SK-N-SH (cell line): ENCODE measurements at regions not wholly inside any gene's neighbourhood (a gene's known extent, or its start where the extent isn't known, plus 50 kb on each side); places are given as distances from the start of the nearest gene placed in this dataset.

Experiments
- CTCF ChIA-PET: fragments of 300-600, 350-600 bp; formaldehyde crosslinking; extraction: SDS; loops from one replicate; lab custom pipeline; 2021; lab: Yijun Ruan, JAX
- POLR2A ChIA-PET: fragments of 350-600 bp; sonication (Branson Sonifier 250); formaldehyde crosslinking; extraction: SDS; loops from one replicate; lab custom pipeline; 2020; ENCODE audit warnings: antibody characterized with exemption, inconsistent platforms; lab: Yijun Ruan, JAX
- DNase-seq: peaks from one replicate; pipeline ENCODE4 v3.0.0; 2012
- H2AFZ ChIP-seq: fragments of 200-600 bp; sonication (generic); 2 replicates; pipeline ENCODE4 v1.8.1; 2016; ENCODE audit warnings: antibody characterized with exemption, mild to moderate bottlenecking, low read depth
- H3F3A ChIP-seq: fragments of 200-600 bp; sonication (generic); replicated peaks from 2 replicates; pipeline ENCODE3; 2016; ENCODE audit warnings: antibody characterized with exemption, mild to moderate bottlenecking; ENCODE audit not compliant: insufficient read depth
- H3K27ac ChIP-seq, 2 experiments: fragments of 200-500 bp in 1 of 2; fragments of 200-600 bp in 1 of 2; sonication (Bioruptor generic) in 1 of 2; sonication (generic), shearing (Covaris generic) in 1 of 2; 2 replicates each; pipeline versions ENCODE4 v1.5.1 to v1.6.1; 2014 to 2016; ENCODE audit warnings: low read depth in 2 of 2, inconsistent platforms in 1 of 2, low read length in 1 of 2, mild to moderate bottlenecking in 1 of 2, mixed read lengths in 1 of 2
- H3K27me3 ChIP-seq: fragments of 200-600 bp; sonication (generic), shearing (Covaris generic); 2 replicates; pipeline ENCODE4 v1.6.1; 2016; ENCODE audit warnings: mixed run types; ENCODE audit not compliant: insufficient read depth
- H3K36me3 ChIP-seq, 2 experiments: fragments of 200-500 bp in 1 of 2; fragments of 200-600 bp in 1 of 2; sonication (Bioruptor generic) in 1 of 2; sonication (generic) in 1 of 2; replicated peaks in 1 of 2; 2 replicates each; pipeline versions ENCODE3 to v1.5.1; 2014 to 2016; ENCODE audit warnings: low read length in 1 of 2, mild to moderate bottlenecking in 1 of 2; ENCODE audit not compliant: insufficient read depth in 2 of 2, control insufficient read depth in 1 of 2
- H3K4me1 ChIP-seq, 2 experiments: fragments of 200-500 bp in 1 of 2; fragments of 200-600 bp in 1 of 2; sonication (Bioruptor generic) in 1 of 2; sonication (generic), shearing (Covaris generic) in 1 of 2; 2 replicates each; pipeline versions ENCODE4 v1.5.1 to v1.6.1; 2014 to 2016; ENCODE audit warnings: low read depth in 1 of 2, low read length in 1 of 2, mixed run types in 1 of 2; ENCODE audit not compliant: insufficient read depth in 2 of 2, control insufficient read depth in 1 of 2
- H3K4me2 ChIP-seq: fragments of 200-600 bp; sonication (generic), shearing (Covaris generic); 2 replicates; pipeline ENCODE4 v1.6.1; 2017; ENCODE audit warnings: mixed run types
- H3K4me3 ChIP-seq, 2 experiments: fragments of 200-500 bp in 1 of 2; fragments of 200-600 bp in 1 of 2; sonication (Bioruptor generic) in 1 of 2; sonication (generic), shearing (Covaris generic) in 1 of 2; 2 replicates each; pipeline versions ENCODE4 v1.5.1 to v1.8.1; 2014 to 2016; ENCODE audit warnings: low read depth in 2 of 2, inconsistent platforms in 1 of 2, low read length in 1 of 2, mild to moderate bottlenecking in 1 of 2, mixed read lengths in 1 of 2, moderate library complexity in 1 of 2
- H3K79me2 ChIP-seq: fragments of 200-600 bp; sonication (generic); 2 replicates; pipeline ENCODE4 v1.8.1; 2017; ENCODE audit warnings: mild to moderate bottlenecking; ENCODE audit not compliant: insufficient read depth
- H3K9ac ChIP-seq: fragments of 200-600 bp; sonication (generic); 2 replicates; pipeline ENCODE4 v1.6.1; 2017; ENCODE audit warnings: mixed run types
- H3K9me2 ChIP-seq: fragments of 200-600 bp; sonication (generic); 2 replicates; pipeline ENCODE4 v1.6.1; 2017; ENCODE audit warnings: mixed run types
- H3K9me3 ChIP-seq: fragments of 200-600 bp; sonication (generic); 2 replicates; pipeline ENCODE4 v1.6.1; 2017; ENCODE audit warnings: mixed run types, mild to moderate bottlenecking, moderate library complexity
- H4K20me1 ChIP-seq: fragments of 200-600 bp; sonication (generic); 2 replicates; pipeline ENCODE4 v1.6.1; 2017; ENCODE audit warnings: mild to moderate bottlenecking, mixed run types; ENCODE audit not compliant: insufficient read depth
- CTCF ChIP-seq: fragments of 200-600 bp; sonication (generic); IDR thresholded peaks from 2 replicates; pipeline ENCODE4 v1.6.1; 2017; ENCODE audit warnings: antibody characterized with exemption, mild to moderate bottlenecking, moderate library complexity
- EZH2phosphoT487 ChIP-seq: fragments of 200-600 bp; sonication (generic); IDR thresholded peaks from 2 replicates; pipeline ENCODE4 v1.6.1; 2017; ENCODE audit warnings: low read depth, mixed run types, mild to moderate bottlenecking, antibody characterized with exemption, moderate library complexity, borderline replicate concordance
- FOSL2 ChIP-seq: IDR thresholded peaks from 2 replicates; pipeline ENCODE4 v1.4.0; 2012; ENCODE audit warnings: low read depth, mild to moderate bottlenecking, moderate library complexity, borderline replicate concordance
- MEF2A ChIP-seq: IDR thresholded peaks from 2 replicates; pipeline ENCODE4 v1.4.0; 2012; ENCODE audit warnings: low read depth, borderline replicate concordance
- NFIC ChIP-seq: IDR thresholded peaks from 2 replicates; pipeline ENCODE4 v1.4.0; 2012; ENCODE audit warnings: borderline replicate concordance
- NRF1 ChIP-seq: IDR thresholded peaks from 2 replicates; pipeline ENCODE4 v1.6.1; 2012; ENCODE audit warnings: low read depth, mild to moderate bottlenecking, low read length
- POLR2AphosphoS5 ChIP-seq: IDR thresholded peaks from 2 replicates; pipeline ENCODE4 v1.6.1; 2012; ENCODE audit warnings: low read depth, low read length
- RCOR1 ChIP-seq: fragments of 150-350 bp; IDR thresholded peaks from 2 replicates; pipeline ENCODE4 v1.6.1; 2017; ENCODE audit warnings: antibody characterized with exemption, low read length
- RFX5 ChIP-seq: IDR thresholded peaks from 2 replicates; pipeline ENCODE4 v1.6.1; 2012; ENCODE audit warnings: mild to moderate bottlenecking, improper control_type of control experiment, low read length
- RXRA ChIP-seq: IDR thresholded peaks from 2 replicates; pipeline ENCODE4 v1.4.0; 2012; ENCODE audit warnings: low read depth, mild to moderate bottlenecking, borderline replicate concordance
- SIN3A ChIP-seq: IDR thresholded peaks from 2 replicates; pipeline ENCODE4 v1.6.1; 2012; ENCODE audit warnings: low read depth, mild to moderate bottlenecking, low read length, moderate library complexity, borderline replicate concordance
- SMC3 ChIP-seq: IDR thresholded peaks from 2 replicates; pipeline ENCODE4 v1.6.1; 2012; ENCODE audit warnings: low read depth, low read length, improper control_type of control experiment
- TAF1 ChIP-seq: IDR thresholded peaks from 2 replicates; pipeline ENCODE4 v1.6.1; 2012; ENCODE audit warnings: low read depth, mild to moderate bottlenecking, low read length, moderate library complexity, borderline replicate concordance
- YY1 ChIP-seq: IDR thresholded peaks from 2 replicates; pipeline ENCODE4 v1.4.0; 2012; ENCODE audit warnings: low read depth, mild to moderate bottlenecking
- WGBS: methylation state at CpG from one replicate; pipeline ENCODE4 v1.1.6; 2017; ENCODE audit warnings: low lambda C conversion rate; 5-methylcytosine and 5-hydroxymethylcytosine counted together
- TF ChIP-seq, protein P1 (sequence below): IDR thresholded peaks from 2 replicates; pipeline ENCODE4 v1.4.0; 2012; ENCODE audit warnings: low read depth
- TF ChIP-seq, protein P2 (sequence below): IDR thresholded peaks from 2 replicates; pipeline ENCODE4 v1.4.0; 2012; ENCODE audit warnings: low read depth, borderline replicate concordance
- TF ChIP-seq, protein P3 (sequence below): IDR thresholded peaks from 2 replicates; pipeline ENCODE4 v1.4.0; 2012; ENCODE audit warnings: low read depth, borderline replicate concordance
- TF ChIP-seq, protein P4 (sequence below): fragments of 150-350 bp; IDR thresholded peaks from 2 replicates; pipeline ENCODE4 v1.6.1; 2016; ENCODE audit warnings: mild to moderate bottlenecking, low read depth, low read length
- TF ChIP-seq, protein P5 (sequence below): IDR thresholded peaks from 2 replicates; pipeline ENCODE4; 2012

DNA sequence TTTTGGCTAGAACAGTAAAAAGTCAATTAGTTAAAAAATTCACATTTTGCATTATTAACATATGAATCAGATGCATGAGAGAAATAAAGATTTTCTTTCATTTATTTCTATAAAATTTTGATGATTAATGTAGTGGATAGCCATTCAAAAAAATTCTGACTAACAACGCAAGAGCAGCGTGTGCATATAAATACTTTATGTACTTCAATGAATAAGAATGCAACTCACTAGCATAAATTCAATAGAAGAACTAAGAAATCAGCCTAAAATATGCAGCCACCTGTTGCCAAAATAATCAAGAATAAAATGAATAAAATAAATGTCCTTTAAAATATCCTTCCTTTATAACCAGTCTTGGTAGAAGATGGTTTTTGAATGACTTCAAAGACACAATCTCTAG is 471.9 kb downstream of the PDGFC start:
- H3K27ac ChIP-seq: no peak overlapping the region
- H3K79me2 ChIP-seq: no peaks in the 10 kb centered on the region
- no peak overlapping the region for H3K4me2 ChIP-seq
- no peaks in the 10 kb centered on the region for H3K36me3 ChIP-seq
- H3K27me3 ChIP-seq: no peaks in the 10 kb centered on the region
- CTCF ChIA-PET: no interaction called here
- H3F3A ChIP-seq: peaks cover 6% of the 10 kb centered on the region
- POLR2A ChIA-PET: no interaction called here
- no peak for DNase-seq
- no peaks in the 10 kb centered on the region for H4K20me1 ChIP-seq
- H3K9me3 ChIP-seq: no peaks in the 10 kb centered on the region
- no peak overlapping the region for H2AFZ ChIP-seq
- no peak overlapping the region for H3K4me3 ChIP-seq
- 86% methylated on average over 2 of the region's 2 CpGs for WGBS
- TF ChIP-seq EZH2phosphoT487 (no peak), RXRA (no peak), MEF2A (no peak), NFIC (no peak), NRF1 (no peak), RFX5 (no peak), TAF1 (no peak), POLR2AphosphoS5 (no peak), YY1 (no peak), SMC3 (no peak), RCOR1 (no peak)
- TF ChIP-seq, protein P1, sequence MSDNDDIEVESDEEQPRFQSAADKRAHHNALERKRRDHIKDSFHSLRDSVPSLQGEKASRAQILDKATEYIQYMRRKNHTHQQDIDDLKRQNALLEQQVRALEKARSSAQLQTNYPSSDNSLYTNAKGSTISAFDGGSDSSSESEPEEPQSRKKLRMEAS: no peak
- TF ChIP-seq, protein P2, sequence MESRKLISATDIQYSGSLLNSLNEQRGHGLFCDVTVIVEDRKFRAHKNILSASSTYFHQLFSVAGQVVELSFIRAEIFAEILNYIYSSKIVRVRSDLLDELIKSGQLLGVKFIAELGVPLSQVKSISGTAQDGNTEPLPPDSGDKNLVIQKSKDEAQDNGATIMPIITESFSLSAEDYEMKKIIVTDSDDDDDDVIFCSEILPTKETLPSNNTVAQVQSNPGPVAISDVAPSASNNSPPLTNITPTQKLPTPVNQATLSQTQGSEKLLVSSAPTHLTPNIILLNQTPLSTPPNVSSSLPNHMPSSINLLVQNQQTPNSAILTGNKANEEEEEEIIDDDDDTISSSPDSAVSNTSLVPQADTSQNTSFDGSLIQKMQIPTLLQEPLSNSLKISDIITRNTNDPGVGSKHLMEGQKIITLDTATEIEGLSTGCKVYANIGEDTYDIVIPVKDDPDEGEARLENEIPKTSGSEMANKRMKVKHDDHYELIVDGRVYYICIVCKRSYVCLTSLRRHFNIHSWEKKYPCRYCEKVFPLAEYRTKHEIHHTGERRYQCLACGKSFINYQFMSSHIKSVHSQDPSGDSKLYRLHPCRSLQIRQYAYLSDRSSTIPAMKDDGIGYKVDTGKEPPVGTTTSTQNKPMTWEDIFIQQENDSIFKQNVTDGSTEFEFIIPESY: no peak
- TF ChIP-seq, protein P3, sequence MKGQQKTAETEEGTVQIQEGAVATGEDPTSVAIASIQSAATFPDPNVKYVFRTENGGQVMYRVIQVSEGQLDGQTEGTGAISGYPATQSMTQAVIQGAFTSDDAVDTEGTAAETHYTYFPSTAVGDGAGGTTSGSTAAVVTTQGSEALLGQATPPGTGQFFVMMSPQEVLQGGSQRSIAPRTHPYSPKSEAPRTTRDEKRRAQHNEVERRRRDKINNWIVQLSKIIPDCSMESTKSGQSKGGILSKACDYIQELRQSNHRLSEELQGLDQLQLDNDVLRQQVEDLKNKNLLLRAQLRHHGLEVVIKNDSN: no peak
- H3K9me2 ChIP-seq: no peaks in the 10 kb centered on the region
- H3K4me1 ChIP-seq: peaks cover 0 to 17% of the 10 kb centered on the region in 2 experiments; a peak in 2 of 4 replicates
- H3K9ac ChIP-seq: no peak overlapping the region

DNA sequence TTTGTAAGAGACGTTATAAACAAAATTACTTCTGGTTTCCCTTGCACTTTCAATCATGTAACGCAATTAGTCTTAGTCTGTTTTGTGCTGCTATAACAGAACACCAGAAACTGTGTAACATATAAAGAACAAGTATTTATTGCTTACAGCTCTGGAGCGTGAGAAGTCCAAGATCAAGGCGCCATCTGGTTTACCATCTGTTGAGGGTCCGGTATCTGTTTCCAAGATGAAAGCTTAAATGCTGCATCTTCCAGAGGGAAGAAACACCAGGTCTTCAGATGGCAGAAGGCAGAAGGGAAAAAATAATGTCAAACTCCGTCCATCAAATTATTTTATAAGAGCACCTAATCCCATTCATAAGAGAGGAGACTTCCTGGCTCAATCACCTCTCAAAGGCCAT is 474.1 kb downstream of the PDGFC start:
- WGBS: 72% methylated on average over 6 of the region's 6 CpGs
- Histone ChIP-seq H3K27me3 (no peaks in the 10 kb centered on the region), H2AFZ (no peak overlapping the region), H3K36me3 (no peaks in the 10 kb centered on the region), H3K4me3 (no peak overlapping the region), H3K4me1 (peaks cover 0 to 25% of the 10 kb centered on the region in 2 experiments; a peak in 3 of 4 replicates), H3K9ac (no peak overlapping the region), H4K20me1 (no peaks in the 10 kb centered on the region), H3K9me2 (no peaks in the 10 kb centered on the region), H3K27ac (no peak overlapping the region), H3K4me2 (no peak overlapping the region), H3F3A (peaks cover 10% of the 10 kb centered on the region), H3K9me3 (no peaks in the 10 kb centered on the region), H3K79me2 (no peaks in the 10 kb centered on the region)
- ChIA-PET POLR2A (no interaction called here), CTCF (no interaction called here)
- DNase-seq: no peak
- TF ChIP-seq, protein P3: no peak
- TF ChIP-seq FOSL2: no peak
- TF ChIP-seq SIN3A: no peak
- no peak for TF ChIP-seq EZH2phosphoT487
- no peak for TF ChIP-seq CTCF
- TF ChIP-seq, protein P4, sequence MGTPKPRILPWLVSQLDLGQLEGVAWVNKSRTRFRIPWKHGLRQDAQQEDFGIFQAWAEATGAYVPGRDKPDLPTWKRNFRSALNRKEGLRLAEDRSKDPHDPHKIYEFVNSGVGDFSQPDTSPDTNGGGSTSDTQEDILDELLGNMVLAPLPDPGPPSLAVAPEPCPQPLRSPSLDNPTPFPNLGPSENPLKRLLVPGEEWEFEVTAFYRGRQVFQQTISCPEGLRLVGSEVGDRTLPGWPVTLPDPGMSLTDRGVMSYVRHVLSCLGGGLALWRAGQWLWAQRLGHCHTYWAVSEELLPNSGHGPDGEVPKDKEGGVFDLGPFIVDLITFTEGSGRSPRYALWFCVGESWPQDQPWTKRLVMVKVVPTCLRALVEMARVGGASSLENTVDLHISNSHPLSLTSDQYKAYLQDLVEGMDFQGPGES: no peak
- TF ChIP-seq, protein P5, sequence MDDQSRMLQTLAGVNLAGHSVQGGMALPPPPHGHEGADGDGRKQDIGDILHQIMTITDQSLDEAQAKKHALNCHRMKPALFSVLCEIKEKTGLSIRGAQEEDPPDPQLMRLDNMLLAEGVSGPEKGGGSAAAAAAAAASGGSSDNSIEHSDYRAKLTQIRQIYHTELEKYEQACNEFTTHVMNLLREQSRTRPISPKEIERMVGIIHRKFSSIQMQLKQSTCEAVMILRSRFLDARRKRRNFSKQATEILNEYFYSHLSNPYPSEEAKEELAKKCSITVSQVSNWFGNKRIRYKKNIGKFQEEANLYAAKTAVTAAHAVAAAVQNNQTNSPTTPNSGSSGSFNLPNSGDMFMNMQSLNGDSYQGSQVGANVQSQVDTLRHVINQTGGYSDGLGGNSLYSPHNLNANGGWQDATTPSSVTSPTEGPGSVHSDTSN: no peak
